ENCODE measurements at regions not wholly inside any gene's neighbourhood (a gene's known extent, or its start where the extent isn't known, plus 50 kb on each side); places are given as distances from the start of the nearest gene placed in this dataset.

GRCh38 chr12:59845293-59845692 lies 249.5 kb downstream of the SLC16A7 start:
- Histone ChIP-seq H3K4me3 (replicated peaks; ENCODE audit: insufficient read depth, low read length) (no peak overlapping the region), H3K27me3 (ENCODE audit: insufficient read depth, poor library complexity, severe bottlenecking) (no peaks in the 10 kb centered on the region), H3K27ac (replicated peaks) (no peak overlapping the region)
- DNase-seq (ENCODE audit: low read depth in 1 of 2, low spot score in 1 of 2): no peak
- no peak for TF ChIP-seq POLR2AphosphoS5 (IDR thresholded peaks at IDR 0.05; ENCODE audit: low read depth)
- no peak for TF ChIP-seq CTCF (IDR thresholded peaks at IDR 0.05; ENCODE audit: insufficient read depth, low read length)
- no peak for TF ChIP-seq GABPA (IDR thresholded peaks at IDR 0.05; ENCODE audit: low read depth)
- TF ChIP-seq REST (IDR thresholded peaks at IDR 0.05; ENCODE audit: insufficient replicate concordance, low read depth): no peak
- TF ChIP-seq SPI1 (IDR thresholded peaks at IDR 0.05; ENCODE audit: borderline replicate concordance, low read depth): no peak

- TF ChIP-seq SPI1 (IDR thresholded peaks at IDR 0.05; ENCODE audit: borderline replicate concordance, low read depth) (no peak), GABPA (IDR thresholded peaks at IDR 0.05; ENCODE audit: low read depth) (no peak), CTCF (IDR thresholded peaks at IDR 0.05; ENCODE audit: insufficient read depth, low read length) (no peak), REST (IDR thresholded peaks at IDR 0.05; ENCODE audit: insufficient replicate concordance, low read depth) (no peak), POLR2AphosphoS5 (IDR thresholded peaks at IDR 0.05; ENCODE audit: low read depth) (no peak)
- Histone ChIP-seq H3K27me3 (ENCODE audit: insufficient read depth, poor library complexity, severe bottlenecking) (no peaks in the 10 kb centered on the region), H3K4me3 (replicated peaks; ENCODE audit: insufficient read depth, low read length) (no peak overlapping the region), H3K27ac (replicated peaks) (no peak overlapping the region)
- no peak for DNase-seq (ENCODE audit: low read depth in 1 of 2, low spot score in 1 of 2)
These were observed 251.3 kb downstream of the SLC16A7 start for GRCh38 chr12:59847127-59847526.

- TF ChIP-seq POLR2AphosphoS5 (IDR thresholded peaks at IDR 0.05; ENCODE audit: low read depth): no peak
- no peak for TF ChIP-seq SPI1 (IDR thresholded peaks at IDR 0.05; ENCODE audit: borderline replicate concordance, low read depth)
- TF ChIP-seq REST (IDR thresholded peaks at IDR 0.05; ENCODE audit: insufficient replicate concordance, low read depth): no peak
- TF ChIP-seq GABPA (IDR thresholded peaks at IDR 0.05; ENCODE audit: low read depth): no peak
- TF ChIP-seq CTCF (IDR thresholded peaks at IDR 0.05; ENCODE audit: insufficient read depth, low read length): no peak
- Histone ChIP-seq H3K4me3 (replicated peaks; ENCODE audit: insufficient read depth, low read length) (no peak overlapping the region), H3K27me3 (ENCODE audit: insufficient read depth, poor library complexity, severe bottlenecking) (no peaks in the 10 kb centered on the region), H3K27ac (replicated peaks) (no peak overlapping the region)
- DNase-seq (ENCODE audit: low read depth in 1 of 2, low spot score in 1 of 2): no peak
These were observed 254.4 kb downstream of the SLC16A7 start for GRCh38 chr12:59850268-59850667.
